Caco-2 (cell line): ENCODE measurements at regions not wholly inside any gene's neighbourhood (a gene's known extent, or its start where the extent isn't known, plus 50 kb on each side); places are given as distances from the start of the nearest gene placed in this dataset.
A peak's percentile ranks its signal among the peaks of the same experiment; 100 is the strongest.

Experiments used
- BruUV-seq: library from RNA; stranded (reverse); fragments of 400-500 nt; replicated peaks from 2 replicates; lab custom pipeline; 2021; lab: Mats Ljungman, UMichigan
- CTCF ChIA-PET: fragments of 300-600 bp; sonication (Branson Sonifier 250); formaldehyde crosslinking; loops from one replicate; lab custom pipeline; 2022; ENCODE audit warnings: antibody characterized with exemption; lab: Charles Lee
- POLR2A ChIA-PET: fragments of 300-600 bp; sonication (Branson Sonifier 250); formaldehyde crosslinking; loops from one replicate; lab custom pipeline; 2022; ENCODE audit warnings: antibody characterized with exemption; lab: Charles Lee
- DNase-seq, 2 experiments: peaks; one replicate each; pipeline versions ENCODE4 v3.0.0 to v3.0.0-alpha.2; 2020 to 2022
- H3K27me3 ChIP-seq: replicated peaks from 2 replicates; pipeline ENCODE4 v1.6.0; 2011; ENCODE audit warnings: low read length; ENCODE audit not compliant: control insufficient read depth, insufficient read depth
- H3K36me3 ChIP-seq: 2 replicates; pipeline ENCODE4 v1.5.1; 2011; ENCODE audit warnings: low read length; ENCODE audit not compliant: control insufficient read depth, insufficient read depth
- H3K4me1 ChIP-seq: fragments of 250-450 bp; sonication (Bioruptor Pico); 2 replicates; pipeline ENCODE4 v1.5.1; 2020; ENCODE audit warnings: mild to moderate bottlenecking
- H3K4me3 ChIP-seq: 2 replicates; pipeline ENCODE4 v1.5.1; 2011; ENCODE audit warnings: low read depth, mild to moderate bottlenecking, control low read depth, low read length
- H3K9me3 ChIP-seq: fragments of 250-450 bp; sonication (Bioruptor Pico); 2 replicates; pipeline ENCODE4 v1.5.1; 2020; ENCODE audit warnings: mild to moderate bottlenecking, moderate library complexity
- H3K27ac Mint-ChIP-seq: one replicate; pipeline ENCODE4 v1.8.0; 2022; ENCODE audit warnings: mixed read lengths; ENCODE audit not compliant: unreplicated experiment
- H3K27me3 Mint-ChIP-seq: one replicate; pipeline ENCODE4 v1.8.0; 2022; ENCODE audit warnings: mixed read lengths; ENCODE audit not compliant: insufficient read depth, unreplicated experiment
- H3K36me3 Mint-ChIP-seq: one replicate; pipeline ENCODE4 v1.8.0; 2022; ENCODE audit warnings: mild to moderate bottlenecking, mixed read lengths; ENCODE audit not compliant: insufficient read depth, unreplicated experiment
- H3K4me1 Mint-ChIP-seq: one replicate; pipeline ENCODE4 v1.8.0; 2022; ENCODE audit warnings: low read depth, mixed read lengths; ENCODE audit not compliant: unreplicated experiment
- H3K4me3 Mint-ChIP-seq: one replicate; pipeline ENCODE4 v1.8.0; 2022; ENCODE audit warnings: mild to moderate bottlenecking, moderate library complexity, mixed read lengths; ENCODE audit not compliant: unreplicated experiment
- H3K9me3 Mint-ChIP-seq: one replicate; pipeline ENCODE4 v1.8.0; 2022; ENCODE audit warnings: mixed read lengths; ENCODE audit not compliant: unreplicated experiment
- intact Hi-C: fragments of 100-400 bp; cut with micrococcal nuclease; formaldehyde crosslinking; loops from one replicate; pipeline ENCODE4 v1.10.0; 2022; ENCODE audit not compliant: unreplicated experiment
- TF ChIP-seq, protein P1 (sequence below), 2 experiments: fragments of 200-600 bp in 1 of 2; IDR thresholded peaks; 1 replicate in 1 of 2; 2 replicates in 1 of 2; pipeline versions ENCODE4 v1.5.1 to v1.8.0; 2011 to 2022; ENCODE audit warnings: antibody characterized with exemption in 1 of 2, control low read depth in 1 of 2, inconsistent platforms in 1 of 2, low read depth in 1 of 2, low read length in 1 of 2, mild to moderate bottlenecking in 1 of 2, moderate library complexity in 1 of 2; ENCODE audit not compliant: insufficient read depth in 1 of 2, severe bottlenecking in 1 of 2, unreplicated experiment in 1 of 2

DNA sequence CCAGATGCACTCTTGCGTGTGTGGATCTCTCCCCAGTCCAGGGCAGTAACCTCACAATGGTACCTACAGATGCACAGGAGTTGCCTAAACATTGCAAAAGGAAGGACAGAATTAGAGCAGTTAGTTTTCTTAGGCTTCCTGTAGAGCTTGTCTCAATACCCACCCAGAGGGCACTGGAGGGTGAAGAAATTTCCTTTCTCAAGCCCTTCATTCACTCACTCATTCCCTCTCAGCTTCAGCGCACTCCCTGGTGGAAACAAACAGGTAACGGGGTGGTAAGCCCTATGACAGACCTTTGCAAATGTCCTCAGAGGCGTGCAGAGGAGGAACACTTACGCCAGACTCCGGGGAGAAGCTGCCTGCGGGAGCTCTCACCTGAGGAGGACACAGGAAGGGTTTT, 267.4 kb upstream of the HES1 start:
- no peak for DNase-seq
- CTCF ChIA-PET, result no interaction called here
- Mint-ChIP-seq H3K4me1 (peaks cover 65% of the 10 kb centered on the region), H3K27ac (peak overlapping the region; percentile 76), H3K9me3 (peaks cover 6% of the 10 kb centered on the region), H3K36me3 (no peaks in the 10 kb centered on the region), H3K4me3 (peak overlapping the region; percentile 24), H3K27me3 (no peaks in the 10 kb centered on the region)
- H3K9me3 ChIP-seq, result no peaks in the 10 kb centered on the region
- H3K36me3 ChIP-seq, result no peaks in the 10 kb centered on the region
- intact Hi-C loops, result no loop called here
- no peaks in the 10 kb centered on the region for H3K27me3 ChIP-seq
- POLR2A ChIA-PET, result no interaction called here
- TF ChIP-seq, protein P1, sequence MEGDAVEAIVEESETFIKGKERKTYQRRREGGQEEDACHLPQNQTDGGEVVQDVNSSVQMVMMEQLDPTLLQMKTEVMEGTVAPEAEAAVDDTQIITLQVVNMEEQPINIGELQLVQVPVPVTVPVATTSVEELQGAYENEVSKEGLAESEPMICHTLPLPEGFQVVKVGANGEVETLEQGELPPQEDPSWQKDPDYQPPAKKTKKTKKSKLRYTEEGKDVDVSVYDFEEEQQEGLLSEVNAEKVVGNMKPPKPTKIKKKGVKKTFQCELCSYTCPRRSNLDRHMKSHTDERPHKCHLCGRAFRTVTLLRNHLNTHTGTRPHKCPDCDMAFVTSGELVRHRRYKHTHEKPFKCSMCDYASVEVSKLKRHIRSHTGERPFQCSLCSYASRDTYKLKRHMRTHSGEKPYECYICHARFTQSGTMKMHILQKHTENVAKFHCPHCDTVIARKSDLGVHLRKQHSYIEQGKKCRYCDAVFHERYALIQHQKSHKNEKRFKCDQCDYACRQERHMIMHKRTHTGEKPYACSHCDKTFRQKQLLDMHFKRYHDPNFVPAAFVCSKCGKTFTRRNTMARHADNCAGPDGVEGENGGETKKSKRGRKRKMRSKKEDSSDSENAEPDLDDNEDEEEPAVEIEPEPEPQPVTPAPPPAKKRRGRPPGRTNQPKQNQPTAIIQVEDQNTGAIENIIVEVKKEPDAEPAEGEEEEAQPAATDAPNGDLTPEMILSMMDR (IDR thresholded peaks at IDR 0.05; ENCODE audit: insufficient read depth in 1 of 2, low read depth in 1 of 2, low read length in 1 of 2, severe bottlenecking in 1 of 2, unreplicated experiment in 1 of 2), result no peak
- BruUV-seq, result no TSS peak
- peaks cover 58% of the 10 kb centered on the region for H3K4me1 ChIP-seq
- H3K4me3 ChIP-seq, result no peak overlapping the region

DNA sequence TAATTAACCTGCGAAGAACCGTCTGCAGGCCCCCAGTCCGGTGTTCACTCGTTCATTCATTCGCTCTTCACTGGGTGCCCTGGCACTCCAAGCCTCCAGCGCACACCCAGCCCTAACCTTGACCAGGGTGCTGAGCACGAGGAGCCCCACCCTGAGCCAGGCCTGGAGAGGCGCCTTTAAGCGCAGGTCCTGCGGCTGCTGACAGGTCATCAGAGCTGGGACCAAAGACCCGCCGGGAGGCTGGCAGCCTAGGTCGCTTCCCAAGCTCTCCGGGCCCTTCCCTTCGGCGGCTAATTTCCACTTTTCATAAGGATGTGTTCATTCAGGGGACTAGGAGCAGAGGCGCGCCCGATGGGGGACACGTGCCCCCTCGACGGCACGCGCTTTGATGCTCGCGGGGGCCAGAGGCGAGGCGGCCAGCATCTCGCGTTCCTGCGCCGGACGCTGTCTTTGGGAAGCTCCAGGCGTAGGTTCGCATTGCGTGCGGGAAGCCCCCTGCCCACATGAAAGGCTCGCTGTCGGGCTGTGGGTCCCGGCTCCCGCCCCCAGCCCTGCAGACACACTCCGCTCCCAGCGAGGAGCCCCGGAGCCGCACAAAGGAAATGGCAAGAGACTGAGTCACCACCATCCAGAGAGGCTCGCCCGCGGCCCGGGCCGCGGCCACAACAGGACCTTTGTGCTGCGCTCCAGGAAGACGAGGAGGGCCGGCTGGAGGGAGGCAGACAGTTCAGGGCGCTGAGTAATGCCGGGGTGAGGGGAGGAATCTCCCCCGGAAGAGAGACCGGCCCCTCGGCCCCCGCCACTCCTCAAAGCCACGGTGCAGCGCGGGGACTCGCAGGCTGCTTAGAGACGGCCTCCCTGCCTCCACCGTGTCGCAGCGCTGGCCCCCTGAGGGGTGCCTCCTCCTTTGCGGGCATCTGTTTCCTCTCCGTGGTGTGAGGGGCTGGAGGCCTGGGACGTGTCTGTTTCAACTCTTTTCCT, 266.4 kb upstream of the HES1 start:
- BruUV-seq, result no TSS peak
- intact Hi-C loops, result no loop called here
- DNase-seq, result peak in 1 of 2 experiments; percentile 79
- H3K4me3 Mint-ChIP-seq, result no peak overlapping the region
- Histone ChIP-seq H3K9me3 (no peaks in the 10 kb centered on the region), H3K36me3 (no peaks in the 10 kb centered on the region), H3K4me1 (peaks cover 61% of the 10 kb centered on the region), H3K27me3 (no peaks in the 10 kb centered on the region), H3K4me3 (no peak overlapping the region)
- H3K27ac Mint-ChIP-seq, result peak overlapping the region; percentile 76
- CTCF ChIA-PET, result no interaction called here
- peaks cover 6% of the 10 kb centered on the region for H3K9me3 Mint-ChIP-seq
- TF ChIP-seq, protein P1 (IDR thresholded peaks at IDR 0.05; ENCODE audit: insufficient read depth in 1 of 2, low read depth in 1 of 2, low read length in 1 of 2, severe bottlenecking in 1 of 2, unreplicated experiment in 1 of 2), result no peak
- POLR2A ChIA-PET, result no interaction called here
- no peaks in the 10 kb centered on the region for H3K27me3 Mint-ChIP-seq
- no peaks in the 10 kb centered on the region for H3K36me3 Mint-ChIP-seq
- peaks cover 63% of the 10 kb centered on the region for H3K4me1 Mint-ChIP-seq

DNA sequence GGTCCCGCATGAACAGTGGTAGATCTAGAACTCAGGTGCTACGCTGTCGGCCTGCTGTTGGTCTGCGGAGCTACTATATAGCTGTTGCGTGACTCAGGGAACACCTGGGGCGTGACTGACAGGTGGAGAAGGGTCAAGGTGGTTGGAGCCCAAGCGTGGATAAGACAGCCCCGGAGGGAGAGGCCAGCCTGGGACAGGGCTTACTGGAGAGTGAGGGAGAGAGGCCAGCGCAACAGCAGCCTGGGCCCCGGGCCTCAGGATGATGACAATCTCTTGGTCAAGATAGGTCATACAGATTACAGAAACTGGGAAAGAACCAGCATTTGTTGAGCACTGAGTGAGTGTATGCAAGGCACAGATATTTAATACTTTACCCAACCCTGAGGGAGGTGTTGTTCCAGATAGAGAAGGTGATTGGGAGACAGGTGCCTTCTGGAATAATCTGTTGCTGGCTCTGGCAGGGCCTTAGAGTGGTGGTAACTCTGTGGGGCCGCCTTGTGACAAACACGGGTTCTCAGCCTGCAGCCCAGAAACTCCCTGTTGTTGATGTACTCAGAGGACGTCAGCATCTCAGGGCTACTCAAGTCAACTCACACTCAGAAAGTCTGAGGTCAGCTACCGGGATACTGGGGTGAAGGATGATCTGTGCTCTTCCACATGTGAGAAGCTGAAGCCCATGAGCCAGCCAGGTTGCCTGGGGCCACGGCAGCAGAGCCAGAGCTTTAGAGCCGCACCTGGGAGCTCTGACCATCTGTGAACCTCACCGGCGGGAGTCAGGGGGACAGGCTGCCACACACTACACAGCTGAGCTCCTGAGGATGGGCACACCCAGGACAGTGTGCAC, 265.4 kb upstream of the HES1 start:
- intact Hi-C loops, result no loop called here
- ChIA-PET POLR2A (interaction anchor here (0.6 kb wide), 1 partner anchor 1798 kb away, joined by 3 read pairs; no protein-coding TSS in a partner anchor), CTCF (no interaction called here)
- peaks cover 6% of the 10 kb centered on the region for H3K9me3 Mint-ChIP-seq
- peak overlapping the region; percentile 76 for H3K27ac Mint-ChIP-seq
- TF ChIP-seq, protein P1 (IDR thresholded peaks at IDR 0.05; ENCODE audit: insufficient read depth in 1 of 2, low read depth in 1 of 2, low read length in 1 of 2, severe bottlenecking in 1 of 2, unreplicated experiment in 1 of 2), result no peak
- BruUV-seq, result no TSS peak
- no peaks in the 10 kb centered on the region for H3K27me3 Mint-ChIP-seq
- H3K36me3 Mint-ChIP-seq, result no peaks in the 10 kb centered on the region
- Histone ChIP-seq H3K4me1 (peaks cover 72% of the 10 kb centered on the region), H3K27me3 (no peaks in the 10 kb centered on the region), H3K9me3 (no peaks in the 10 kb centered on the region), H3K4me3 (no peak overlapping the region), H3K36me3 (no peaks in the 10 kb centered on the region)
- peak in 1 of 2 experiments; percentile 79 for DNase-seq
- H3K4me3 Mint-ChIP-seq, result peak overlapping the region; percentile 10
- peaks cover 72% of the 10 kb centered on the region for H3K4me1 Mint-ChIP-seq
